ENCODE measurements at regions not wholly inside any gene's neighbourhood (a gene's known extent, or its start where the extent isn't known, plus 50 kb on each side); places are given as distances from the start of the nearest gene placed in this dataset.
A peak's percentile ranks its signal among the peaks of the same experiment; 100 is the strongest.

- no peaks in the 10 kb centered on the region for H3K27me3 ChIP-seq
- no peak for DNase-seq
- no peaks in the 10 kb centered on the region for H3K36me3 ChIP-seq
- intact Hi-C loops (cut with DNase I; ENCODE audit: low total_unique reads) (no loop called here), in situ Hi-C loops (cut with MboI; ENCODE audit: low pct_ligation_motif_present in 1 of 4, low pct_unique_long_range_greater_than_20kb in 1 of 4, low sequenced_read_pairs in 3 of 4) (loop anchor here in 2 of 4 donors (25.0 kb wide), 3 partner anchors 450 to 725 kb away; partner anchors contain the start of gene GLI3 (in 1 of the 2))
- 66 to 76% methylated on average over 4 to 9 of the region's 9 CpGs for WGBS, 2 donors (ENCODE audit: low coverage in 1 of 2)
- H3K4me1 ChIP-seq = peaks cover 0 to 6% (median 1%) of the 10 kb centered on the region in 4 donors
- no peak for TF ChIP-seq EP300 (IDR thresholded peaks at IDR 0.05; ENCODE audit: low read depth)
- no peak for TF ChIP-seq POLR2A (IDR thresholded peaks at IDR 0.05)
- no peak for TF ChIP-seq POLR2AphosphoS5 (IDR thresholded peaks at IDR 0.05)
- TF ChIP-seq CTCF (IDR thresholded peaks at IDR 0.05) = no peak
- no peak overlapping the region for H3K4me3 ChIP-seq
- H3K27ac ChIP-seq = peak overlapping the region in 3 of 4 donors; percentile 7 to 61 (median 57)
- no peaks in the 10 kb centered on the region for H3K9me3 ChIP-seq
Observed at GRCh38 chr7:42687211-42688055, 224.4 kb downstream of the C7orf25 start.

DNA sequence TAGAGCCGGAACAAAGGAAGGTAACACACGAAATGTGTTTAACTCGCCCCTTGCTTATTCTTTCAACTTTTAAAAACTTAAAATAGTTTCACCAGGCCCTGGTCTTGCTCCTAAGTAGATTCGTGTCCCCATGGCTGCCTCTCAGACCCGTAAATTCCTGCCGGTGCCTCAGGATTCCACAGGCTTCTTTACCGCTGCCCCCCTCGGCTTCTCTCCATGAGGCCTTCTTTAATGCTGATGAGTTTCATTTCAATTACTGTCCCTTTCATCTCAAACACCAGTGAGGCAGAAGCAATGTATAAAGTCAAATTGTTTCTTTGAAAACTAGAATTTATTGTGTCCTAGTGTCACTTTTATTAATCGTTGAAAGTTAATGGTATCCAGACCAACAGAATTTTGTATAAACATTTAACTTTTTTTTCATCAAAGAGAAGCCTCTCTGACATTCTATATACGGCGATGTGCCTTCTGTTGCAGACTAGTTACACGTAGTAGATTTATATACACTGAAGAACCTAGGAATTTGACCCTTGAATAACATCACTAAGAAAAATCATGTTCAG is 225.2 kb downstream of the C7orf25 start:
- H3K27me3 ChIP-seq = no peaks in the 10 kb centered on the region
- no peak overlapping the region for H3K4me3 ChIP-seq
- in situ Hi-C loops (cut with MboI; ENCODE audit: low pct_ligation_motif_present in 1 of 4, low pct_unique_long_range_greater_than_20kb in 1 of 4, low sequenced_read_pairs in 3 of 4) (loop anchor here in 2 of 4 donors (25.0 kb wide), 3 partner anchors 449 to 724 kb away; partner anchors contain the start of gene GLI3 (in 1 of the 2)), intact Hi-C loops (cut with DNase I; ENCODE audit: low total_unique reads) (no loop called here)
- DNase-seq = no peak
- no peak for TF ChIP-seq CTCF (IDR thresholded peaks at IDR 0.05)
- TF ChIP-seq POLR2AphosphoS5 (IDR thresholded peaks at IDR 0.05) = no peak
- no peak for TF ChIP-seq POLR2A (IDR thresholded peaks at IDR 0.05)
- TF ChIP-seq EP300 (IDR thresholded peaks at IDR 0.05; ENCODE audit: low read depth) = no peak
- peaks cover 0 to 6% (median 1%) of the 10 kb centered on the region in 4 donors for H3K4me1 ChIP-seq
- H3K36me3 ChIP-seq = no peaks in the 10 kb centered on the region
- WGBS, 2 donors (ENCODE audit: low coverage in 1 of 2) = 57 to 69% methylated on average over 12 of the region's 12 CpGs
- H3K9me3 ChIP-seq = no peaks in the 10 kb centered on the region
- peak overlapping the region in 3 of 4 donors; percentile 7 to 61 (median 57) for H3K27ac ChIP-seq

DNA sequence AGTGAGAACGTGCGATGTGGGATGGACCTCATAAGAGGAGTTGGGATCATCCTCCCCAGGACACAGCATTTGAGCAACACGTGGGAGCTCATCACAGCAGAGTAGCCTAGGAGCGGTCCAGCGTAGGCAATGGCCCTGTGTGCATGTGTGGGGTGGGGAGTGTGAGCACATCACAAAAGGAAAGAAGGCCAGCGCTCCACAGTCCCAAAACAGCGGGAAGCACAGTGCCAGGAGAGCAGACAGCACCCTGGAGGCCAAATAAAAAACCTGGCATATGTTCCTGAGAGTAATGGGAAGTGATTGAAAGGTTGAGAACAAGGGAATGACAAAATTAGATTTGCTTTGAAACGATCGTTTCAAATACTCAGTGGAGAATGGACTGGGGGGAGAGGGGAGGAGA is 226.0 kb downstream of the C7orf25 start:
- Histone ChIP-seq H3K9me3 (no peaks in the 10 kb centered on the region), H3K4me1 (no peaks in the 10 kb centered on the region), H3K27me3 (no peaks in the 10 kb centered on the region), H3K36me3 (no peaks in the 10 kb centered on the region), H3K4me3 (no peak overlapping the region), H3K27ac (peak overlapping the region in 3 of 4 donors; percentile 7 to 61 (median 57))
- TF ChIP-seq CTCF (IDR thresholded peaks at IDR 0.05) (no peak), POLR2A (IDR thresholded peaks at IDR 0.05) (no peak), EP300 (IDR thresholded peaks at IDR 0.05; ENCODE audit: low read depth) (no peak), POLR2AphosphoS5 (IDR thresholded peaks at IDR 0.05) (no peak)
- in situ Hi-C loops (cut with MboI; ENCODE audit: low pct_ligation_motif_present in 1 of 4, low pct_unique_long_range_greater_than_20kb in 1 of 4, low sequenced_read_pairs in 3 of 4) = loop anchor here in 2 of 4 donors (25.0 kb wide), 3 partner anchors 449 to 724 kb away; partner anchors contain the start of gene GLI3 (in 1 of the 2)
- no peak for DNase-seq
- intact Hi-C loops (cut with DNase I; ENCODE audit: low total_unique reads) = no loop called here
- 67 to 80% methylated on average over 1 to 9 of the region's 9 CpGs for WGBS, 2 donors (ENCODE audit: low coverage in 1 of 2)

All from transverse colon (tissue), 4 donors.